HG03571 (cell line): ENCODE measurements at regions not wholly inside any gene's neighbourhood (a gene's known extent, or its start where the extent isn't known, plus 50 kb on each side); places are given as distances from the start of the nearest gene placed in this dataset.

ENCODE experiments used
- ATAC-seq: cut with Tn5 transposase; IDR thresholded peaks from one replicate; pipeline ENCODE4 v1.9.1; 2021; ENCODE audit not compliant: unreplicated experiment

- ATAC-seq, result no peak
Measured at GRCh38 chr3:148002705-148003205, 593.6 kb downstream of the ZIC1 start.

GRCh38 chr3:148004331-148004730 lies 595.2 kb downstream of the ZIC1 start:
- ATAC-seq, result no peak

GRCh38 chr3:148005456-148005855 lies 596.3 kb downstream of the ZIC1 start:
- ATAC-seq, result no peak

GRCh38 chr3:148006508-148006907 lies 597.3 kb downstream of the ZIC1 start:
- ATAC-seq, result no peak

- ATAC-seq, result no peak
Measured at GRCh38 chr3:148008591-148008990, 599.4 kb downstream of the ZIC1 start.

GRCh38 chr3:148020861-148021260 lies 611.7 kb downstream of the ZIC1 start:
- no peak for ATAC-seq

GRCh38 chr3:148021381-148021780 lies 612.2 kb downstream of the ZIC1 start:
- no peak for ATAC-seq

GRCh38 chr3:148023994-148024393 lies 614.8 kb downstream of the ZIC1 start:
- no peak for ATAC-seq

GRCh38 chr3:148026009-148026588 lies 616.9 kb downstream of the ZIC1 start:
- no peak for ATAC-seq

- ATAC-seq, result no peak
Measured at GRCh38 chr3:148030975-148031374, 621.8 kb downstream of the ZIC1 start.

GRCh38 chr3:148034353-148034752 lies 625.2 kb downstream of the ZIC1 start:
- ATAC-seq, result no peak

GRCh38 chr3:148036331-148036876 lies 627.2 kb downstream of the ZIC1 start:
- ATAC-seq, result no peak

- ATAC-seq, result no peak
Measured at GRCh38 chr3:148042663-148043445, 633.7 kb downstream of the ZIC1 start.

- no peak for ATAC-seq
Measured at GRCh38 chr3:148044151-148044550, 635.0 kb downstream of the ZIC1 start.

- no peak for ATAC-seq
Measured at GRCh38 chr3:148054999-148055398, 642.7 kb upstream of the AGTR1 start.

GRCh38 chr3:148062590-148062989 lies 635.1 kb upstream of the AGTR1 start:
- ATAC-seq, result no peak

GRCh38 chr3:148066802-148067201 lies 630.9 kb upstream of the AGTR1 start:
- ATAC-seq, result no peak

GRCh38 chr3:148068466-148068865 lies 629.2 kb upstream of the AGTR1 start:
- no peak for ATAC-seq

GRCh38 chr3:148070041-148070440 lies 627.7 kb upstream of the AGTR1 start:
- no peak for ATAC-seq

- no peak for ATAC-seq
Measured at GRCh38 chr3:148073721-148074456, 623.8 kb upstream of the AGTR1 start.

GRCh38 chr3:148074946-148075345 lies 622.8 kb upstream of the AGTR1 start:
- no peak for ATAC-seq
